Esophagus squamous epithelium (tissue), 4 donors: ENCODE measurements at regions not wholly inside any gene's neighbourhood (a gene's known extent, or its start where the extent isn't known, plus 50 kb on each side); places are given as distances from the start of the nearest gene placed in this dataset.

Source experiments
- CTCF ChIP-seq, 6 experiments: fragments of 450-650 bp in 4 of 6; fragments of 200-600 bp in 2 of 6; sonication (generic) in 2 of 6; IDR thresholded peaks; one replicate each; pipeline ENCODE4 v1.5.1; 2016 to 2019; ENCODE audit warnings: antibody characterized with exemption in 6 of 6, mild to moderate bottlenecking in 4 of 6, moderate library complexity in 4 of 6
- POLR2A ChIP-seq, 4 donors: fragments of 450-650 bp; IDR thresholded peaks; one replicate each; pipeline ENCODE4 v1.6.1; 2017; ENCODE audit warnings: antibody characterized with exemption in 4 of 4, mild to moderate bottlenecking in 4 of 4, moderate library complexity in 3 of 4

GRCh38 chr9:86865952-86866351 lies 81.4 kb downstream of the GAS1 start:
- TF ChIP-seq CTCF (IDR thresholded peaks at IDR 0.05) = no peak
- TF ChIP-seq POLR2A (IDR thresholded peaks at IDR 0.05) = no peak
